ENCODE measurements at regions not wholly inside any gene's neighbourhood (a gene's known extent, or its start where the extent isn't known, plus 50 kb on each side); places are given as distances from the start of the nearest gene placed in this dataset.

GRCh38 chr18:64699081-64699480 lies 550.2 kb upstream of the LINC00305 start:
- no peak overlapping the region for H3K4me3 ChIP-seq (ENCODE audit: low read length)
- no peak overlapping the region for H3K27ac Mint-ChIP-seq
- no peak overlapping the region for H3K27ac ChIP-seq (ENCODE audit: low read length)
- intact Hi-C loops (cut with micrococcal nuclease), result no loop called here
- no peaks in the 10 kb centered on the region for H3K27me3 ChIP-seq (ENCODE audit: control insufficient read depth, insufficient read depth, low read length)
- H3K36me3 ChIP-seq (ENCODE audit: control insufficient read depth, insufficient read depth, low read length), result no peaks in the 10 kb centered on the region
- H3K36me3 Mint-ChIP-seq, result no peaks in the 10 kb centered on the region
- TF ChIP-seq, protein P1, sequence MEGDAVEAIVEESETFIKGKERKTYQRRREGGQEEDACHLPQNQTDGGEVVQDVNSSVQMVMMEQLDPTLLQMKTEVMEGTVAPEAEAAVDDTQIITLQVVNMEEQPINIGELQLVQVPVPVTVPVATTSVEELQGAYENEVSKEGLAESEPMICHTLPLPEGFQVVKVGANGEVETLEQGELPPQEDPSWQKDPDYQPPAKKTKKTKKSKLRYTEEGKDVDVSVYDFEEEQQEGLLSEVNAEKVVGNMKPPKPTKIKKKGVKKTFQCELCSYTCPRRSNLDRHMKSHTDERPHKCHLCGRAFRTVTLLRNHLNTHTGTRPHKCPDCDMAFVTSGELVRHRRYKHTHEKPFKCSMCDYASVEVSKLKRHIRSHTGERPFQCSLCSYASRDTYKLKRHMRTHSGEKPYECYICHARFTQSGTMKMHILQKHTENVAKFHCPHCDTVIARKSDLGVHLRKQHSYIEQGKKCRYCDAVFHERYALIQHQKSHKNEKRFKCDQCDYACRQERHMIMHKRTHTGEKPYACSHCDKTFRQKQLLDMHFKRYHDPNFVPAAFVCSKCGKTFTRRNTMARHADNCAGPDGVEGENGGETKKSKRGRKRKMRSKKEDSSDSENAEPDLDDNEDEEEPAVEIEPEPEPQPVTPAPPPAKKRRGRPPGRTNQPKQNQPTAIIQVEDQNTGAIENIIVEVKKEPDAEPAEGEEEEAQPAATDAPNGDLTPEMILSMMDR (IDR thresholded peaks at IDR 0.05), result no peak
- no peaks in the 10 kb centered on the region for H3K4me1 ChIP-seq (ENCODE audit: control insufficient read depth, insufficient read depth, low read length)
- H3K4me1 Mint-ChIP-seq, result no peaks in the 10 kb centered on the region
- no CpG with 5 or more reads among the region's 2 CpGs for WGBS (ENCODE audit: insufficient coverage)
- H3K27me3 Mint-ChIP-seq (ENCODE audit: low read depth in 2 of 2), result no peaks in the 10 kb centered on the region
- H3K9me3 Mint-ChIP-seq, result peaks cover 8 to 10% of the 10 kb centered on the region in 2 donors
- H3K4me3 Mint-ChIP-seq, result no peak overlapping the region
- DNase-seq (no peak), ATAC-seq (no peak)
- no peaks in the 10 kb centered on the region for H3K9me3 ChIP-seq (ENCODE audit: control insufficient read depth, insufficient read depth, low read length)

GRCh38 chr18:64695851-64696553 lies 547.1 kb upstream of the LINC00305 start:
- 34% methylated on average over 8 of the region's 9 CpGs for WGBS (ENCODE audit: insufficient coverage)
- H3K36me3 ChIP-seq (ENCODE audit: control insufficient read depth, insufficient read depth, low read length), result no peaks in the 10 kb centered on the region
- H3K27ac Mint-ChIP-seq, result no peak overlapping the region
- no peak overlapping the region for H3K27ac ChIP-seq (ENCODE audit: low read length)
- TF ChIP-seq, protein P1 (IDR thresholded peaks at IDR 0.05), result no peak
- H3K36me3 Mint-ChIP-seq, result no peaks in the 10 kb centered on the region
- no peaks in the 10 kb centered on the region for H3K27me3 Mint-ChIP-seq (ENCODE audit: low read depth in 2 of 2)
- no peak overlapping the region for H3K4me3 ChIP-seq (ENCODE audit: low read length)
- no peak overlapping the region for H3K4me3 Mint-ChIP-seq
- no peaks in the 10 kb centered on the region for H3K9me3 ChIP-seq (ENCODE audit: control insufficient read depth, insufficient read depth, low read length)
- DNase-seq (no peak), ATAC-seq (no peak)
- H3K27me3 ChIP-seq (ENCODE audit: control insufficient read depth, insufficient read depth, low read length), result no peaks in the 10 kb centered on the region
- intact Hi-C loops (cut with micrococcal nuclease), result no loop called here
- no peaks in the 10 kb centered on the region for H3K4me1 Mint-ChIP-seq
- peaks cover 12 to 14% of the 10 kb centered on the region in 2 donors for H3K9me3 Mint-ChIP-seq
- H3K4me1 ChIP-seq (ENCODE audit: control insufficient read depth, insufficient read depth, low read length), result no peaks in the 10 kb centered on the region

DNA sequence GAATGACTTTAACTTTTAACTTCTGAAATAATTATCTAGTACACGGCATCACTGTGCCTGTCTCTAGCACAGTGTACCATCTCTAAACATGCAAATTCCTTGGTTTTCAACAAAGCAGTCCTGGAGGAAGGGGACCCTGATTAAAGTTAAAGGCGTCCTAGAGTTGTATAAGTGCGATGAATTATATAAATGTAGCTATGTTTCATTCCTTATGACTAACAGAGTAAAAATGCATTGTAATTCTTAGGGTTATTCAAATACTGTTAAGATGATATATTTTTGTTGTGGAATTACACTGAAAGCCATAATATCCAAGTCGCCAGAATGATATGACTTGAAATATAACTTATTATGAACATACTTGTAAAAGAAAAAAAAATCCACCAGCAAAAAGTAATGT lies 544.9 kb upstream of the LINC00305 start:
- DNase-seq (no peak), ATAC-seq (no peak)
- Mint-ChIP-seq H3K9me3 (peaks cover 11 to 15% of the 10 kb centered on the region in 2 donors), H3K4me1 (no peaks in the 10 kb centered on the region), H3K36me3 (no peaks in the 10 kb centered on the region), H3K4me3 (no peak overlapping the region), H3K27me3 (ENCODE audit: low read depth in 2 of 2) (no peaks in the 10 kb centered on the region), H3K27ac (no peak overlapping the region)
- H3K27ac ChIP-seq (ENCODE audit: low read length), result no peak overlapping the region
- H3K9me3 ChIP-seq (ENCODE audit: control insufficient read depth, insufficient read depth, low read length), result no peaks in the 10 kb centered on the region
- no peaks in the 10 kb centered on the region for H3K4me1 ChIP-seq (ENCODE audit: control insufficient read depth, insufficient read depth, low read length)
- no peaks in the 10 kb centered on the region for H3K36me3 ChIP-seq (ENCODE audit: control insufficient read depth, insufficient read depth, low read length)
- no peaks in the 10 kb centered on the region for H3K27me3 ChIP-seq (ENCODE audit: control insufficient read depth, insufficient read depth, low read length)
- WGBS (ENCODE audit: insufficient coverage), result 59% methylated on average over 3 of the region's 4 CpGs
- TF ChIP-seq, protein P1 (IDR thresholded peaks at IDR 0.05), result no peak
- intact Hi-C loops (cut with micrococcal nuclease), result no loop called here
- H3K4me3 ChIP-seq (ENCODE audit: low read length), result no peak overlapping the region

- Histone ChIP-seq H3K4me3 (ENCODE audit: low read length) (no peak overlapping the region), H3K9me3 (ENCODE audit: control insufficient read depth, insufficient read depth, low read length) (no peaks in the 10 kb centered on the region), H3K36me3 (ENCODE audit: control insufficient read depth, insufficient read depth, low read length) (no peaks in the 10 kb centered on the region), H3K4me1 (ENCODE audit: control insufficient read depth, insufficient read depth, low read length) (no peaks in the 10 kb centered on the region), H3K27me3 (ENCODE audit: control insufficient read depth, insufficient read depth, low read length) (no peaks in the 10 kb centered on the region), H3K27ac (ENCODE audit: low read length) (no peak overlapping the region)
- no peak overlapping the region for H3K4me3 Mint-ChIP-seq
- peaks cover 11 to 12% of the 10 kb centered on the region in 2 donors for H3K9me3 Mint-ChIP-seq
- ATAC-seq (no peak), DNase-seq (no peak)
- H3K36me3 Mint-ChIP-seq, result no peaks in the 10 kb centered on the region
- TF ChIP-seq, protein P1 (IDR thresholded peaks at IDR 0.05), result no peak
- 88% methylated on average over 2 of the region's 2 CpGs for WGBS (ENCODE audit: insufficient coverage)
- H3K27me3 Mint-ChIP-seq (ENCODE audit: low read depth in 2 of 2), result no peaks in the 10 kb centered on the region
- no peaks in the 10 kb centered on the region for H3K4me1 Mint-ChIP-seq
- H3K27ac Mint-ChIP-seq, result no peak overlapping the region
- intact Hi-C loops (cut with micrococcal nuclease), result no loop called here
Measured at GRCh38 chr18:64692826-64693225, 543.9 kb upstream of the LINC00305 start.

All from natural killer cell (primary cell).